ENCODE measurements at regions not wholly inside any gene's neighbourhood (a gene's known extent, or its start where the extent isn't known, plus 50 kb on each side); places are given as distances from the start of the nearest gene placed in this dataset.

GRCh38 chr2:189379287-189379630 lies 62.0 kb upstream of the WDR75 start:
- TF ChIP-seq, protein P1, sequence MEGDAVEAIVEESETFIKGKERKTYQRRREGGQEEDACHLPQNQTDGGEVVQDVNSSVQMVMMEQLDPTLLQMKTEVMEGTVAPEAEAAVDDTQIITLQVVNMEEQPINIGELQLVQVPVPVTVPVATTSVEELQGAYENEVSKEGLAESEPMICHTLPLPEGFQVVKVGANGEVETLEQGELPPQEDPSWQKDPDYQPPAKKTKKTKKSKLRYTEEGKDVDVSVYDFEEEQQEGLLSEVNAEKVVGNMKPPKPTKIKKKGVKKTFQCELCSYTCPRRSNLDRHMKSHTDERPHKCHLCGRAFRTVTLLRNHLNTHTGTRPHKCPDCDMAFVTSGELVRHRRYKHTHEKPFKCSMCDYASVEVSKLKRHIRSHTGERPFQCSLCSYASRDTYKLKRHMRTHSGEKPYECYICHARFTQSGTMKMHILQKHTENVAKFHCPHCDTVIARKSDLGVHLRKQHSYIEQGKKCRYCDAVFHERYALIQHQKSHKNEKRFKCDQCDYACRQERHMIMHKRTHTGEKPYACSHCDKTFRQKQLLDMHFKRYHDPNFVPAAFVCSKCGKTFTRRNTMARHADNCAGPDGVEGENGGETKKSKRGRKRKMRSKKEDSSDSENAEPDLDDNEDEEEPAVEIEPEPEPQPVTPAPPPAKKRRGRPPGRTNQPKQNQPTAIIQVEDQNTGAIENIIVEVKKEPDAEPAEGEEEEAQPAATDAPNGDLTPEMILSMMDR (IDR thresholded peaks at IDR 0.05) = no peak
- no peak for TF ChIP-seq POLR2AphosphoS5 (IDR thresholded peaks at IDR 0.05; ENCODE audit: insufficient read depth in 1 of 2, low read depth in 1 of 2)
- TF ChIP-seq POLR2A (IDR thresholded peaks at IDR 0.05) = no peak
